ENCODE measurements at regions not wholly inside any gene's neighbourhood (a gene's known extent, or its start where the extent isn't known, plus 50 kb on each side); places are given as distances from the start of the nearest gene placed in this dataset.

- WGBS (ENCODE audit: insufficient coverage): 100% methylated on average over 1 of the region's 3 CpGs
- Histone ChIP-seq H3K4me3 (ENCODE audit: low read depth, low read length) (no peak overlapping the region), H3K4me1 (ENCODE audit: control insufficient read depth, insufficient read depth, low read length) (no peaks in the 10 kb centered on the region), H3K36me3 (ENCODE audit: control insufficient read depth, insufficient read depth, low read length) (no peaks in the 10 kb centered on the region), H3K27ac (ENCODE audit: low read depth, low read length) (no peak overlapping the region), H3K27me3 (ENCODE audit: control insufficient read depth, insufficient read depth, low read length) (no peaks in the 10 kb centered on the region), H3K9me3 (ENCODE audit: control insufficient read depth, insufficient read depth, low read length) (no peaks in the 10 kb centered on the region)
- DNase-seq (ENCODE audit: low read depth in 4 of 6, low spot score in 6 of 6): no peak
Observed at GRCh38 chr4:28334249-28334648, 1473.6 kb downstream of the STIM2 start.

GRCh38 chr4:28341784-28342183 is 1481.1 kb downstream of the STIM2 start:
- no peak for DNase-seq (ENCODE audit: low read depth in 4 of 6, low spot score in 6 of 6)
- Histone ChIP-seq H3K9me3 (ENCODE audit: control insufficient read depth, insufficient read depth, low read length) (no peaks in the 10 kb centered on the region), H3K27me3 (ENCODE audit: control insufficient read depth, insufficient read depth, low read length) (no peaks in the 10 kb centered on the region), H3K36me3 (ENCODE audit: control insufficient read depth, insufficient read depth, low read length) (no peaks in the 10 kb centered on the region), H3K4me3 (ENCODE audit: low read depth, low read length) (no peak overlapping the region), H3K27ac (ENCODE audit: low read depth, low read length) (no peak overlapping the region), H3K4me1 (ENCODE audit: control insufficient read depth, insufficient read depth, low read length) (no peaks in the 10 kb centered on the region)
- 86% methylated on average over 2 of the region's 2 CpGs for WGBS (ENCODE audit: insufficient coverage)

GRCh38 chr4:28350485-28350884 is 1489.8 kb downstream of the STIM2 start:
- H3K4me3 ChIP-seq (ENCODE audit: low read depth, low read length): no peak overlapping the region
- H3K9me3 ChIP-seq (ENCODE audit: control insufficient read depth, insufficient read depth, low read length): no peaks in the 10 kb centered on the region
- no peaks in the 10 kb centered on the region for H3K4me1 ChIP-seq (ENCODE audit: control insufficient read depth, insufficient read depth, low read length)
- peak in 4 of 6 donors; percentile 5 to 88 (median 12) for DNase-seq (ENCODE audit: low read depth in 4 of 6, low spot score in 6 of 6)
- no peaks in the 10 kb centered on the region for H3K36me3 ChIP-seq (ENCODE audit: control insufficient read depth, insufficient read depth, low read length)
- no peak overlapping the region for H3K27ac ChIP-seq (ENCODE audit: low read depth, low read length)
- no peaks in the 10 kb centered on the region for H3K27me3 ChIP-seq (ENCODE audit: control insufficient read depth, insufficient read depth, low read length)

GRCh38 chr4:28351102-28351501 is 1490.5 kb downstream of the STIM2 start:
- no peaks in the 10 kb centered on the region for H3K27me3 ChIP-seq (ENCODE audit: control insufficient read depth, insufficient read depth, low read length)
- no CpG with 5 or more reads among the region's 1 CpG for WGBS (ENCODE audit: insufficient coverage)

GRCh38 chr4:28351826-28352225 is 1491.2 kb downstream of the STIM2 start:
- H3K4me3 ChIP-seq (ENCODE audit: low read depth, low read length): no peak overlapping the region
- H3K27ac ChIP-seq (ENCODE audit: low read depth, low read length): no peak overlapping the region
- no peaks in the 10 kb centered on the region for H3K4me1 ChIP-seq (ENCODE audit: control insufficient read depth, insufficient read depth, low read length)
- H3K36me3 ChIP-seq (ENCODE audit: control insufficient read depth, insufficient read depth, low read length): no peaks in the 10 kb centered on the region
- no peaks in the 10 kb centered on the region for H3K9me3 ChIP-seq (ENCODE audit: control insufficient read depth, insufficient read depth, low read length)
- DNase-seq (ENCODE audit: low read depth in 4 of 6, low spot score in 6 of 6): no peak
- H3K27me3 ChIP-seq (ENCODE audit: control insufficient read depth, insufficient read depth, low read length): no peaks in the 10 kb centered on the region
- 100% methylated on average over 1 of the region's 4 CpGs for WGBS (ENCODE audit: insufficient coverage)

More at GRCh38 chr4:28351102-28351501, 1490.5 kb downstream of the STIM2 start:
- H3K27ac ChIP-seq (ENCODE audit: low read depth, low read length): no peak overlapping the region
- H3K36me3 ChIP-seq (ENCODE audit: control insufficient read depth, insufficient read depth, low read length): no peaks in the 10 kb centered on the region
- DNase-seq (ENCODE audit: low read depth in 4 of 6, low spot score in 6 of 6): no peak
- no peaks in the 10 kb centered on the region for H3K4me1 ChIP-seq (ENCODE audit: control insufficient read depth, insufficient read depth, low read length)
- no peaks in the 10 kb centered on the region for H3K9me3 ChIP-seq (ENCODE audit: control insufficient read depth, insufficient read depth, low read length)
- no peak overlapping the region for H3K4me3 ChIP-seq (ENCODE audit: low read depth, low read length)

- no peaks in the 10 kb centered on the region for H3K4me1 ChIP-seq (ENCODE audit: control insufficient read depth, insufficient read depth, low read length)
- no peak overlapping the region for H3K4me3 ChIP-seq (ENCODE audit: low read depth, low read length)
- WGBS (ENCODE audit: insufficient coverage): 0% methylated on average over 1 of the region's 1 CpG
- H3K36me3 ChIP-seq (ENCODE audit: control insufficient read depth, insufficient read depth, low read length): no peaks in the 10 kb centered on the region
- no peak overlapping the region for H3K27ac ChIP-seq (ENCODE audit: low read depth, low read length)
- no peaks in the 10 kb centered on the region for H3K9me3 ChIP-seq (ENCODE audit: control insufficient read depth, insufficient read depth, low read length)
- DNase-seq (ENCODE audit: low read depth in 4 of 6, low spot score in 6 of 6): peak in 2 of 6 donors; percentile 4 to 74
- H3K27me3 ChIP-seq (ENCODE audit: control insufficient read depth, insufficient read depth, low read length): no peaks in the 10 kb centered on the region
Observed at GRCh38 chr4:28354880-28355656, 1494.4 kb downstream of the STIM2 start.

- Histone ChIP-seq H3K4me1 (ENCODE audit: control insufficient read depth, insufficient read depth, low read length) (no peaks in the 10 kb centered on the region), H3K27me3 (ENCODE audit: control insufficient read depth, insufficient read depth, low read length) (no peaks in the 10 kb centered on the region), H3K4me3 (ENCODE audit: low read depth, low read length) (no peak overlapping the region), H3K9me3 (ENCODE audit: control insufficient read depth, insufficient read depth, low read length) (no peaks in the 10 kb centered on the region), H3K36me3 (ENCODE audit: control insufficient read depth, insufficient read depth, low read length) (no peaks in the 10 kb centered on the region), H3K27ac (ENCODE audit: low read depth, low read length) (no peak overlapping the region)
- WGBS (ENCODE audit: insufficient coverage): 100% methylated on average over 2 of the region's 4 CpGs
- DNase-seq (ENCODE audit: low read depth in 4 of 6, low spot score in 6 of 6): peak in 2 of 6 donors; percentile 32 to 61
Observed at GRCh38 chr4:28357990-28358389, 1497.3 kb downstream of the STIM2 start.

GRCh38 chr4:28358606-28359005 is 1498.0 kb downstream of the STIM2 start:
- Histone ChIP-seq H3K27ac (ENCODE audit: low read depth, low read length) (no peak overlapping the region), H3K4me3 (ENCODE audit: low read depth, low read length) (no peak overlapping the region), H3K27me3 (ENCODE audit: control insufficient read depth, insufficient read depth, low read length) (no peaks in the 10 kb centered on the region), H3K36me3 (ENCODE audit: control insufficient read depth, insufficient read depth, low read length) (no peaks in the 10 kb centered on the region), H3K4me1 (ENCODE audit: control insufficient read depth, insufficient read depth, low read length) (no peaks in the 10 kb centered on the region), H3K9me3 (ENCODE audit: control insufficient read depth, insufficient read depth, low read length) (no peaks in the 10 kb centered on the region)
- no peak for DNase-seq (ENCODE audit: low read depth in 4 of 6, low spot score in 6 of 6)
- no CpG with 5 or more reads among the region's 2 CpGs for WGBS (ENCODE audit: insufficient coverage)

GRCh38 chr4:28360681-28361080 is 1500.0 kb downstream of the STIM2 start:
- no peaks in the 10 kb centered on the region for H3K36me3 ChIP-seq (ENCODE audit: control insufficient read depth, insufficient read depth, low read length)
- no peaks in the 10 kb centered on the region for H3K27me3 ChIP-seq (ENCODE audit: control insufficient read depth, insufficient read depth, low read length)
- H3K27ac ChIP-seq (ENCODE audit: low read depth, low read length): no peak overlapping the region
- no peak overlapping the region for H3K4me3 ChIP-seq (ENCODE audit: low read depth, low read length)
- no peak for DNase-seq (ENCODE audit: low read depth in 4 of 6, low spot score in 6 of 6)
- H3K9me3 ChIP-seq (ENCODE audit: control insufficient read depth, insufficient read depth, low read length): no peaks in the 10 kb centered on the region
- no peaks in the 10 kb centered on the region for H3K4me1 ChIP-seq (ENCODE audit: control insufficient read depth, insufficient read depth, low read length)
- WGBS (ENCODE audit: insufficient coverage): no CpG with 5 or more reads among the region's 2 CpGs

- no peaks in the 10 kb centered on the region for H3K9me3 ChIP-seq (ENCODE audit: control insufficient read depth, insufficient read depth, low read length)
- H3K27me3 ChIP-seq (ENCODE audit: control insufficient read depth, insufficient read depth, low read length): no peaks in the 10 kb centered on the region
- WGBS (ENCODE audit: insufficient coverage): no CpG with 5 or more reads among the region's 4 CpGs
- no peak overlapping the region for H3K27ac ChIP-seq (ENCODE audit: low read depth, low read length)
- no peak overlapping the region for H3K4me3 ChIP-seq (ENCODE audit: low read depth, low read length)
- DNase-seq (ENCODE audit: low read depth in 4 of 6, low spot score in 6 of 6): no peak
- H3K4me1 ChIP-seq (ENCODE audit: control insufficient read depth, insufficient read depth, low read length): no peaks in the 10 kb centered on the region
- no peaks in the 10 kb centered on the region for H3K36me3 ChIP-seq (ENCODE audit: control insufficient read depth, insufficient read depth, low read length)
Observed at GRCh38 chr4:28362169-28362568, 1501.5 kb downstream of the STIM2 start.

Measured in spinal cord (tissue), 9 donors.